SHP77 (cell line): ENCODE measurements at regions not wholly inside any gene's neighbourhood (a gene's known extent, or its start where the extent isn't known, plus 50 kb on each side); places are given as distances from the start of the nearest gene placed in this dataset.
A peak's percentile ranks its signal among the peaks of the same experiment; 100 is the strongest.
"Not testable (repeated sequence)": the region's sequence is repeated elsewhere in the genome, so short reads cannot be mapped to it uniquely, and the experiment has no call there.

ENCODE experiments used
- DNase-seq, 2 experiments: peaks; one replicate each; lab custom pipeline; 2025; lab: John Stamatoyannopoulos, UW

GRCh38 chr6:109253366-109253765, 128.9 kb downstream of the CD164 start:
- no peak for DNase-seq

- DNase-seq = peak in 1 of 2 experiments; percentile 27
These were observed 129.8 kb downstream of the CD164 start for GRCh38 chr6:109252261-109253041.

- DNase-seq = no peak
These were observed 130.4 kb downstream of the CD164 start for GRCh38 chr6:109251839-109252238.

- DNase-seq = not testable (repeated sequence)
These were observed 131.6 kb downstream of the CD164 start for GRCh38 chr6:109250544-109251156.

- no peak for DNase-seq
These were observed 138.1 kb downstream of the CD164 start for GRCh38 chr6:109243863-109244825.

GRCh38 chr6:109242925-109243324, 139.3 kb downstream of the CD164 start:
- DNase-seq = no peak

GRCh38 chr6:109242029-109242428, 140.2 kb downstream of the CD164 start:
- peak; percentile 13 to 44 for DNase-seq

GRCh38 chr6:109241199-109241598, 141.1 kb downstream of the CD164 start:
- no peak for DNase-seq

- DNase-seq = peak in 1 of 2 experiments; percentile 7
These were observed 141.7 kb downstream of the CD164 start for GRCh38 chr6:109240370-109241084.

GRCh38 chr6:109239651-109240321, 142.5 kb downstream of the CD164 start:
- no peak for DNase-seq

GRCh38 chr6:109239160-109239559, 143.1 kb downstream of the CD164 start:
- no peak for DNase-seq

GRCh38 chr6:109238396-109238795, 143.1 kb downstream of the CEP57L1 start:
- no peak for DNase-seq

GRCh38 chr6:109237986-109238329, 142.7 kb downstream of the CEP57L1 start:
- DNase-seq = peak in 1 of 2 experiments; percentile 22

- peak; percentile 18 to 52 for DNase-seq
These were observed 142.0 kb downstream of the CEP57L1 start for GRCh38 chr6:109237077-109237985.

- DNase-seq = peak; percentile 93
These were observed 141.1 kb downstream of the CEP57L1 start for GRCh38 chr6:109236115-109237076.

- DNase-seq = no peak
These were observed 140.3 kb downstream of the CEP57L1 start for GRCh38 chr6:109235481-109236038.

- DNase-seq = no peak
These were observed 135.1 kb downstream of the CEP57L1 start for GRCh38 chr6:109230453-109230852.

- no peak for DNase-seq
These were observed 134.2 kb downstream of the CEP57L1 start for GRCh38 chr6:109229536-109229935.

- DNase-seq = no peak
These were observed 132.3 kb downstream of the CEP57L1 start for GRCh38 chr6:109227646-109228045.
